HUES48 (cell line): ENCODE measurements at regions not wholly inside any gene's neighbourhood (a gene's known extent, or its start where the extent isn't known, plus 50 kb on each side); places are given as distances from the start of the nearest gene placed in this dataset.

Source experiments
- H3K27ac ChIP-seq: one replicate; pipeline ENCODE4 v1.7.0; 2013; ENCODE audit warnings: low read depth, low read length, inconsistent platforms
- H3K27me3 ChIP-seq: 2 replicates; pipeline ENCODE4 v1.6.1; 2013; ENCODE audit warnings: mild to moderate bottlenecking, low read length; ENCODE audit not compliant: control insufficient read depth, insufficient read depth
- H3K36me3 ChIP-seq: 2 replicates; pipeline ENCODE4 v1.6.1; 2013; ENCODE audit warnings: low read length; ENCODE audit not compliant: control insufficient read depth, insufficient read depth
- H3K4me1 ChIP-seq: 2 replicates; pipeline ENCODE4 v1.6.1; 2013; ENCODE audit warnings: mild to moderate bottlenecking, low read length; ENCODE audit not compliant: control insufficient read depth, insufficient read depth
- H3K4me3 ChIP-seq: 2 replicates; pipeline ENCODE4 v1.5.1; 2013; ENCODE audit warnings: mild to moderate bottlenecking, low read depth, low read length
- H3K9ac ChIP-seq: 2 replicates; pipeline ENCODE4 v1.6.1; 2013; ENCODE audit warnings: mild to moderate bottlenecking, low read depth, low read length, moderate library complexity
- H3K9me3 ChIP-seq: 2 replicates; pipeline ENCODE4 v1.6.1; 2013; ENCODE audit warnings: low read length; ENCODE audit not compliant: control insufficient read depth, insufficient read depth

GRCh38 chr3:107981471-107982111 lies 109.2 kb downstream of the CD47 start:
- H3K27me3 ChIP-seq, result no peaks in the 10 kb centered on the region
- no peak overlapping the region for H3K27ac ChIP-seq
- no peaks in the 10 kb centered on the region for H3K36me3 ChIP-seq
- H3K9me3 ChIP-seq, result no peaks in the 10 kb centered on the region
- no peak overlapping the region for H3K4me3 ChIP-seq
- no peak overlapping the region for H3K9ac ChIP-seq
- 0 out of 2 replicates have a peak, but pooled peaks cover 8% of the 10 kb centered on the region for H3K4me1 ChIP-seq

DNA sequence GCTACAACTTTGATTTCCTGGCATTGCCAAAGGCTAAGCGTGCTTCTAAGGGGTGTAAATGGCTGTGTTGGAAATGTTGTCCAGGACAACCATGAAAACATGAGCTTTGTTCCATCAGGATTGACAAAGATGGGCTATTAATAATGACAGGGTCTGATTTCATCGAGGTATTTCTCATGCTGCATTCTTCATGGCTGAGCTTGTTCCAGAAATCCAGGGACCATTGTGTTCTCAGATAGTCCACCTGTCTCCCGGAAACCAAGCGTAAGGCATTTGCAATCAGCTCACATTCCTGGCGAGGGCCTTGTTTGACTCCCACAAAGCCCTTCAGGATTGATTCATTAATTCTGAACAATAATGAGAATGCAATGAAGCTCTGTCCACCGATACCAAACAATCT lies 111.3 kb downstream of the CD47 start:
- Histone ChIP-seq H3K4me3 (no peak overlapping the region), H3K9me3 (no peaks in the 10 kb centered on the region), H3K36me3 (no peaks in the 10 kb centered on the region), H3K4me1 (0 out of 2 replicates have a peak, but pooled peaks cover 8% of the 10 kb centered on the region), H3K9ac (no peak overlapping the region), H3K27ac (no peak overlapping the region), H3K27me3 (no peaks in the 10 kb centered on the region)

GRCh38 chr3:107978131-107979055 lies 112.4 kb downstream of the CD47 start:
- 0 out of 2 replicates have a peak, but pooled peaks cover 8% of the 10 kb centered on the region for H3K4me1 ChIP-seq
- no peak overlapping the region for H3K9ac ChIP-seq
- H3K36me3 ChIP-seq, result no peaks in the 10 kb centered on the region
- no peaks in the 10 kb centered on the region for H3K9me3 ChIP-seq
- no peak overlapping the region for H3K27ac ChIP-seq
- H3K27me3 ChIP-seq, result no peaks in the 10 kb centered on the region
- H3K4me3 ChIP-seq, result no peak overlapping the region

DNA sequence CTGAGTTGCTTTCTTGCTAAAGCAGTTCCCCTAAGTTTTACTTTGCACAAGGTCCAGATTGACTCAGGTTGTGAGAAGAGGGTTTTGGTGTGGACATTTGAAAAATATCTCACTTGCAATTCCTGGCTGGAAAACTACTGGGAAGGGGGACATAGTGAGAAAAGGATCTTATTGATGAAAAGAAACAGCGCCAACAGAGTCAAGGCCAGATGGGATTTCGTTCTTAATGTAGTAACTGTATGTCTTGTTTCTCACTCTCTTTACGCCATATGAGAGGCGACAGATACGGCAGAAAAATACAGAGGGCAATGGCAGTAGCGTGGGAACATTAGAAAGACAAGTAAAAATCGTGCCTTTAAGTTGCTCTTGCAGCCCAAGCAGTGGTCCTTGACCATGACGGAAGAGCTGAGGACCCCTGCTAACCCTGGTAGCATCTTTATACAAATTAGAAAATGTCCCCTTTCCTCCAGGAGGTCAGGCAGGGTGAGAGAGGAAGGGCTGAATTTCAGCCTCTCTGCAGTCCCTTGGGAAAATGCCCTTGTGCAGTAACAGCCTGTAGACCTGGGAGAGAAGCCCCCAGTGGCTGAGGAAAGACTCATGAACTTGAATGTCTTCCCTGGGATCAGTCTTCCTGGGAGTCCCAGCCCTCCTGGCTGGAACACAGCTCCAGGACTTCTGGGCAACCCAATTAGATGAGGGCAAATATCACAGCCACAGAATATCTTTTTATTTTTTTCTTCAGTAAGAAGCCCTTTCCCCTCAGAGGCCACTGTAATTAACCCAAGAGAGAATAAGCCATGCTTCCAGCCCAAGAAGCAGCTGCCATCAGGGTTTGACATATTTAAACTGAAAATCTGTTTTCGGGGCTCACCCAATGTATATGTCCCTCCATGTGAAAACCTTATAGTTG lies 113.4 kb downstream of the CD47 start:
- Histone ChIP-seq H3K4me1 (0 out of 2 replicates have a peak, but pooled peaks cover 8% of the 10 kb centered on the region), H3K36me3 (no peaks in the 10 kb centered on the region), H3K27ac (no peak overlapping the region), H3K9ac (no peak overlapping the region), H3K4me3 (no peak overlapping the region), H3K9me3 (no peaks in the 10 kb centered on the region), H3K27me3 (no peaks in the 10 kb centered on the region)

GRCh38 chr3:107976202-107976800 lies 114.5 kb downstream of the CD47 start:
- Histone ChIP-seq H3K9ac (no peak overlapping the region), H3K27ac (no peak overlapping the region), H3K4me1 (0 out of 2 replicates have a peak, but pooled peaks cover under 1% of the 10 kb centered on the region), H3K9me3 (no peaks in the 10 kb centered on the region), H3K36me3 (no peaks in the 10 kb centered on the region), H3K4me3 (no peak overlapping the region), H3K27me3 (no peaks in the 10 kb centered on the region)

DNA sequence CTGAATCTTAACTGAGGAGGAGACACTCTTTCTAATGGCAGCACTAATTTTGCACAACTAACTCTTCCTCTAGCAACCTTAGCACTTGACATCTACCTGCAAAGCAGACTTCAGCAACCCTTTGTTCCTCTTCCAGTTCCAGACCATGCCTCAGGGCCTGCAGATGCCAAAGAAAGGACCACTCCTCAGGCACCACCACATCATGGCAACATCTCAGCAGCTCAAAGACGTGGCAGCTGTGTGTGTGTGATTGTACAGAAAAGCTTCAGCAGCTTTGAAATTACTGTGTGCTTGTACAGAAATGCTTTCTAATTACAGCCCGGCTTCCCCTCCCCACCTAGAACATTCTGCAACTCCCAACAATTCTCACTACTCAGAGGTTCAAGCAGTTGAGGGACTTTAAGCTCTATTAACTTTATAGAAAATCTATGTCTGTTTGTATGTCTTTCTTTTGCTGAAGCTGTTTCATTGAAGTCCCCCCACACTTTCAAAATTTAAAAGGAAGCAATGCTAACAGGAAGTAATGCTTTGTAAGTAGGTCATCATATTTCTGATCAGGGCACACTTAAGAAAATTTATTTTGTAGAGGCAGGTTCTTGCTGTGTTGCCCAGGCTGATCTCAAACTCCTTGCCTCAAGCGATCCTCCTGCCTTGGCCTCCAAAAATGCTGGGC lies 115.2 kb downstream of the CD47 start:
- H3K36me3 ChIP-seq, result no peaks in the 10 kb centered on the region
- H3K4me3 ChIP-seq, result no peak overlapping the region
- H3K27me3 ChIP-seq, result no peaks in the 10 kb centered on the region
- H3K9me3 ChIP-seq, result no peaks in the 10 kb centered on the region
- no peaks in the 10 kb centered on the region for H3K4me1 ChIP-seq
- no peak overlapping the region for H3K27ac ChIP-seq
- H3K9ac ChIP-seq, result no peak overlapping the region

- Histone ChIP-seq H3K27me3 (no peaks in the 10 kb centered on the region), H3K27ac (no peak overlapping the region), H3K9me3 (no peaks in the 10 kb centered on the region), H3K9ac (no peak overlapping the region), H3K36me3 (no peaks in the 10 kb centered on the region), H3K4me3 (no peak overlapping the region), H3K4me1 (no peaks in the 10 kb centered on the region)
Measured at GRCh38 chr3:107973961-107974360, 116.9 kb downstream of the CD47 start.

GRCh38 chr3:107973152-107973551 lies 117.7 kb downstream of the CD47 start:
- Histone ChIP-seq H3K27me3 (no peaks in the 10 kb centered on the region), H3K27ac (no peak overlapping the region), H3K36me3 (no peaks in the 10 kb centered on the region), H3K9me3 (no peaks in the 10 kb centered on the region), H3K4me3 (no peak overlapping the region), H3K4me1 (no peaks in the 10 kb centered on the region), H3K9ac (no peak overlapping the region)

- Histone ChIP-seq H3K27ac (no peak overlapping the region), H3K36me3 (no peaks in the 10 kb centered on the region), H3K27me3 (no peaks in the 10 kb centered on the region), H3K9me3 (no peaks in the 10 kb centered on the region), H3K4me1 (no peaks in the 10 kb centered on the region), H3K9ac (no peak overlapping the region), H3K4me3 (no peak overlapping the region)
Measured at GRCh38 chr3:107970993-107971580, 119.7 kb downstream of the CD47 start.
